ENCODE measurements at regions not wholly inside any gene's neighbourhood (a gene's known extent, or its start where the extent isn't known, plus 50 kb on each side); places are given as distances from the start of the nearest gene placed in this dataset.

DNA sequence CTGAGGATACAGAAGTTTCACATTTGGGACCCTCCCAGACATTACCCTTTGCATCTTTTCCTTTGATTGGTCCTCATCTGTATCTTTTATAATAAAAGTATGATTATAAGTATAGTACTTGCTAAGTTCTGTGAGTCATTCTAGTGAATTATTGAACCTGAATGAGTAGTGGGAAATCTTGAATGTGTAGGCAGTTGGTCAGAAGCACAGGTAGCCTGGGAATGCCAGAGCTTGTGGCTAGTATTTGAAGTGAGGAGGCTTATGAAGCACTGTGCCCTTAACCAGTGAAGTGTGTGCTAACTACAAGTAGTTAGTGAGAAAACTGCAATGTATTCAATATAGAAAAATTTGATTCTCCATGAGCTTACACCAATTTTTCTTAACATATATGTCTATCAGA is 257.6 kb downstream of the GRB14 start:
- intact Hi-C loops (cut with micrococcal nuclease) = no loop called here
- Histone ChIP-seq H3K4me3 (ENCODE audit: low read length) (no peak overlapping the region), H3K36me3 (ENCODE audit: control insufficient read depth, insufficient read depth, low read length) (no peaks in the 10 kb centered on the region), H3K27ac (ENCODE audit: low read length) (no peak overlapping the region), H3K4me1 (ENCODE audit: control insufficient read depth, insufficient read depth, low read length) (no peaks in the 10 kb centered on the region), H3K9me3 (ENCODE audit: control insufficient read depth, insufficient read depth, low read length) (peaks cover 5% of the 10 kb centered on the region), H3K27me3 (ENCODE audit: control insufficient read depth, insufficient read depth, low read length) (no peaks in the 10 kb centered on the region)
- H3K4me1 Mint-ChIP-seq = no peaks in the 10 kb centered on the region
- H3K4me3 Mint-ChIP-seq = no peak overlapping the region
- H3K27ac Mint-ChIP-seq = no peak overlapping the region
- no peaks in the 10 kb centered on the region for H3K36me3 Mint-ChIP-seq
- peaks cover 4 to 13% of the 10 kb centered on the region in 2 donors for H3K9me3 Mint-ChIP-seq
- H3K27me3 Mint-ChIP-seq (ENCODE audit: low read depth in 2 of 2) = no peaks in the 10 kb centered on the region
- DNase-seq (no peak), ATAC-seq (no peak)
- TF ChIP-seq, protein P1, sequence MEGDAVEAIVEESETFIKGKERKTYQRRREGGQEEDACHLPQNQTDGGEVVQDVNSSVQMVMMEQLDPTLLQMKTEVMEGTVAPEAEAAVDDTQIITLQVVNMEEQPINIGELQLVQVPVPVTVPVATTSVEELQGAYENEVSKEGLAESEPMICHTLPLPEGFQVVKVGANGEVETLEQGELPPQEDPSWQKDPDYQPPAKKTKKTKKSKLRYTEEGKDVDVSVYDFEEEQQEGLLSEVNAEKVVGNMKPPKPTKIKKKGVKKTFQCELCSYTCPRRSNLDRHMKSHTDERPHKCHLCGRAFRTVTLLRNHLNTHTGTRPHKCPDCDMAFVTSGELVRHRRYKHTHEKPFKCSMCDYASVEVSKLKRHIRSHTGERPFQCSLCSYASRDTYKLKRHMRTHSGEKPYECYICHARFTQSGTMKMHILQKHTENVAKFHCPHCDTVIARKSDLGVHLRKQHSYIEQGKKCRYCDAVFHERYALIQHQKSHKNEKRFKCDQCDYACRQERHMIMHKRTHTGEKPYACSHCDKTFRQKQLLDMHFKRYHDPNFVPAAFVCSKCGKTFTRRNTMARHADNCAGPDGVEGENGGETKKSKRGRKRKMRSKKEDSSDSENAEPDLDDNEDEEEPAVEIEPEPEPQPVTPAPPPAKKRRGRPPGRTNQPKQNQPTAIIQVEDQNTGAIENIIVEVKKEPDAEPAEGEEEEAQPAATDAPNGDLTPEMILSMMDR (IDR thresholded peaks at IDR 0.05) = no peak

DNA sequence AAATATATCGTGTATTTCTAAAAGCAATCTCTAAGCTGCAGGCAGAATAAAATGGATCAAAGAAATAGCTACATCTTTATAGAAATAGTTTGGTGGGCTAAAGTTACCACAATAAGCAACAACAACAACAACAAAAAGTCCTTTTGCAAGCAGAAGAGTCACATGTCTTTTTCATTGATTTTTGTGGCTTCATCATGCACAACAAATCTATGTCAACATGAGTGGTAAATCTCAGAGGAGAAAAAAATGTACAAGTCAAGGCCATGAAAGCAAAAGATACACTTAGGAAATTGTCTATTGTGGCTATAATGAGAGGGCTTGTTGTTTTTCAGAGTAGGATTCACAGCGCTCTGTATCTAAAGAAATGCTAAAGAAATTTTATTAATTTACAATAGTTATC is 269.7 kb downstream of the GRB14 start:
- no peaks in the 10 kb centered on the region for H3K4me1 Mint-ChIP-seq
- no peak overlapping the region for H3K27ac Mint-ChIP-seq
- Histone ChIP-seq H3K4me1 (ENCODE audit: control insufficient read depth, insufficient read depth, low read length) (no peaks in the 10 kb centered on the region), H3K36me3 (ENCODE audit: control insufficient read depth, insufficient read depth, low read length) (no peaks in the 10 kb centered on the region), H3K4me3 (ENCODE audit: low read length) (no peak overlapping the region), H3K27me3 (ENCODE audit: control insufficient read depth, insufficient read depth, low read length) (no peaks in the 10 kb centered on the region), H3K27ac (ENCODE audit: low read length) (no peak overlapping the region), H3K9me3 (ENCODE audit: control insufficient read depth, insufficient read depth, low read length) (peaks cover 7% of the 10 kb centered on the region)
- no peak for DNase-seq
- no peak overlapping the region for H3K4me3 Mint-ChIP-seq
- no peak for ATAC-seq
- no peaks in the 10 kb centered on the region for H3K27me3 Mint-ChIP-seq (ENCODE audit: low read depth in 2 of 2)
- peaks cover 8% of the 10 kb centered on the region in 2 donors for H3K9me3 Mint-ChIP-seq
- TF ChIP-seq, protein P1 (IDR thresholded peaks at IDR 0.05) = no peak
- no peaks in the 10 kb centered on the region for H3K36me3 Mint-ChIP-seq
- 100% methylated on average over 1 of the region's 2 CpGs for WGBS (ENCODE audit: insufficient coverage)
- intact Hi-C loops (cut with micrococcal nuclease) = no loop called here

DNA sequence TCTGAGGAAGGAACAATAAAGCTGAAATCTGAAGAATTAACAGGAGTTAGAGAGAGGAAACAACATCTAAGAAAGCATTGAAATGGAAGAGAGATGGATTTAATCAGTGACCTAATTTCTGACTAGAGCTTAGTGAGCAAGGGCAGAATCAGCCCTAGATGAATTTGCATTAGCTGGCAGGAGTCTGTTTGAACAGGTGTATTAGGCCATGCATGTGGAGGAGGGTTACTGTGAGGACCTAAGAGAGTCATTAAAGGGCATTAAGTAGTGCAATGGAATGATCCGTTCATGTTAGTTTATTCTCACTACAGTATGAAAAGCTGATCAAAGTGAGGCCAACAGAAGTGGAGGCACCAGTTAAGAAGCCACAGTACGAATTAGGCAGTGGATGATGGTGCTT is 285.3 kb downstream of the GRB14 start:
- Mint-ChIP-seq H3K27me3 (ENCODE audit: low read depth in 2 of 2) (no peaks in the 10 kb centered on the region), H3K4me1 (no peaks in the 10 kb centered on the region), H3K4me3 (no peak overlapping the region), H3K36me3 (peaks cover 7% of the 10 kb centered on the region), H3K9me3 (peaks cover 10 to 22% of the 10 kb centered on the region in 2 donors), H3K27ac (no peak overlapping the region)
- H3K9me3 ChIP-seq (ENCODE audit: control insufficient read depth, insufficient read depth, low read length) = no peaks in the 10 kb centered on the region
- intact Hi-C loops (cut with micrococcal nuclease) = no loop called here
- H3K27ac ChIP-seq (ENCODE audit: low read length) = no peak overlapping the region
- no peak for DNase-seq
- no peaks in the 10 kb centered on the region for H3K27me3 ChIP-seq (ENCODE audit: control insufficient read depth, insufficient read depth, low read length)
- H3K36me3 ChIP-seq (ENCODE audit: control insufficient read depth, insufficient read depth, low read length) = no peaks in the 10 kb centered on the region
- ATAC-seq = no peak
- no peak overlapping the region for H3K4me3 ChIP-seq (ENCODE audit: low read length)
- TF ChIP-seq, protein P1 (IDR thresholded peaks at IDR 0.05) = no peak
- H3K4me1 ChIP-seq (ENCODE audit: control insufficient read depth, insufficient read depth, low read length) = no peaks in the 10 kb centered on the region
- WGBS (ENCODE audit: insufficient coverage) = 64% methylated on average over 2 of the region's 2 CpGs

DNA sequence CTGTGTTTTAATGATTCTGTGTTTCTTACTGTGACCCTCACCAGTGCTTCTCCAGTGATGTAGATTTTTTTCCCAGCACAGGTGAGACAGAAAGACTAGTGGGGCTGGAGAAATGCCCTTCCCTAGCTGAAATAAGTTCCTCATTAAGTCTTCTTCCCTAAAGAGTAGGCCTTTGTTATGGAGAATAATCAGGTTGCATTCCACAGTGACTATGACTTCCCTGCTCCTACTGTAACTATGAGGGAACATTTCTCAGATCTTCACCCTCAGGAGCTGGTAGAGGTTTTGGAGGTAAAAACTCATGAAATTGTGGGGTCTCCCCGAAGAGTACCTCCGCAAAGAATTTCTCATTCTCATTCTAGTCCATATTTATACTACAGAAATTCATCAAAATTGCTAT is 286.2 kb downstream of the GRB14 start:
- no peaks in the 10 kb centered on the region for H3K36me3 ChIP-seq (ENCODE audit: control insufficient read depth, insufficient read depth, low read length)
- no peak overlapping the region for H3K27ac ChIP-seq (ENCODE audit: low read length)
- H3K27ac Mint-ChIP-seq = no peak overlapping the region
- H3K4me3 Mint-ChIP-seq = no peak overlapping the region
- H3K27me3 ChIP-seq (ENCODE audit: control insufficient read depth, insufficient read depth, low read length) = no peaks in the 10 kb centered on the region
- DNase-seq = no peak
- H3K9me3 ChIP-seq (ENCODE audit: control insufficient read depth, insufficient read depth, low read length) = peaks cover 3% of the 10 kb centered on the region
- TF ChIP-seq, protein P1 (IDR thresholded peaks at IDR 0.05) = no peak
- H3K4me1 Mint-ChIP-seq = no peaks in the 10 kb centered on the region
- 100% methylated on average over 2 of the region's 2 CpGs for WGBS (ENCODE audit: insufficient coverage)
- H3K9me3 Mint-ChIP-seq = peaks cover 9 to 21% of the 10 kb centered on the region in 2 donors
- no peaks in the 10 kb centered on the region for H3K27me3 Mint-ChIP-seq (ENCODE audit: low read depth in 2 of 2)
- H3K36me3 Mint-ChIP-seq = peaks cover 9% of the 10 kb centered on the region
- ATAC-seq = no peak
- H3K4me3 ChIP-seq (ENCODE audit: low read length) = no peak overlapping the region
- intact Hi-C loops (cut with micrococcal nuclease) = no loop called here
- H3K4me1 ChIP-seq (ENCODE audit: control insufficient read depth, insufficient read depth, low read length) = no peaks in the 10 kb centered on the region
